ENCODE measurements at regions not wholly inside any gene's neighbourhood (a gene's known extent, or its start where the extent isn't known, plus 50 kb on each side); places are given as distances from the start of the nearest gene placed in this dataset.

- no peak for TF ChIP-seq EZH2 (IDR thresholded peaks at IDR 0.05; ENCODE audit: borderline replicate concordance, low read depth, low read length, poor library complexity, severe bottlenecking)
- no peak for TF ChIP-seq CTCF (conservative IDR thresholded peaks at IDR 0.05; ENCODE audit: low read depth, low read length)
Measured at GRCh38 chr1:61539720-61540462, 185.1 kb downstream of the TM2D1 start.

All from A673 (cell line).